ENCODE measurements at regions not wholly inside any gene's neighbourhood (a gene's known extent, or its start where the extent isn't known, plus 50 kb on each side); places are given as distances from the start of the nearest gene placed in this dataset.

- TF ChIP-seq, protein P1, sequence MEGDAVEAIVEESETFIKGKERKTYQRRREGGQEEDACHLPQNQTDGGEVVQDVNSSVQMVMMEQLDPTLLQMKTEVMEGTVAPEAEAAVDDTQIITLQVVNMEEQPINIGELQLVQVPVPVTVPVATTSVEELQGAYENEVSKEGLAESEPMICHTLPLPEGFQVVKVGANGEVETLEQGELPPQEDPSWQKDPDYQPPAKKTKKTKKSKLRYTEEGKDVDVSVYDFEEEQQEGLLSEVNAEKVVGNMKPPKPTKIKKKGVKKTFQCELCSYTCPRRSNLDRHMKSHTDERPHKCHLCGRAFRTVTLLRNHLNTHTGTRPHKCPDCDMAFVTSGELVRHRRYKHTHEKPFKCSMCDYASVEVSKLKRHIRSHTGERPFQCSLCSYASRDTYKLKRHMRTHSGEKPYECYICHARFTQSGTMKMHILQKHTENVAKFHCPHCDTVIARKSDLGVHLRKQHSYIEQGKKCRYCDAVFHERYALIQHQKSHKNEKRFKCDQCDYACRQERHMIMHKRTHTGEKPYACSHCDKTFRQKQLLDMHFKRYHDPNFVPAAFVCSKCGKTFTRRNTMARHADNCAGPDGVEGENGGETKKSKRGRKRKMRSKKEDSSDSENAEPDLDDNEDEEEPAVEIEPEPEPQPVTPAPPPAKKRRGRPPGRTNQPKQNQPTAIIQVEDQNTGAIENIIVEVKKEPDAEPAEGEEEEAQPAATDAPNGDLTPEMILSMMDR (IDR thresholded peaks at IDR 0.05) = no peak
- TF ChIP-seq POLR2AphosphoS5 (IDR thresholded peaks at IDR 0.05) (no peak), POLR2A (IDR thresholded peaks at IDR 0.05) (no peak)
Measured at GRCh38 chr16:17804857-17805256, 334.1 kb upstream of the XYLT1 start.

Measured in breast epithelium (tissue), 3 donors.